Activated CD8-positive, alpha-beta memory T cell treated with anti-CD3 and anti-CD28 coated beads for 36 hours (primary cell): ENCODE measurements at regions not wholly inside any gene's neighbourhood (a gene's known extent, or its start where the extent isn't known, plus 50 kb on each side); places are given as distances from the start of the nearest gene placed in this dataset.

ENCODE experiments used
- CTCF ChIA-PET: fragments of 350-600 bp; sonication (Branson Sonifier 250); formaldehyde crosslinking; loops from one replicate; lab custom pipeline; 2021; ENCODE audit warnings: antibody characterized with exemption; lab: Charles Lee
- POLR2A ChIA-PET: fragments of 350-600 bp; sonication (Branson Sonifier 250); formaldehyde crosslinking; loops from one replicate; lab custom pipeline; 2021; ENCODE audit warnings: antibody characterized with exemption; lab: Charles Lee

GRCh38 chr4:133096972-133097371, 52.1 kb upstream of the PCDH10 start:
- CTCF ChIA-PET: no interaction called here
- POLR2A ChIA-PET: no interaction called here
